DOHH2 (cell line): ENCODE measurements at regions not wholly inside any gene's neighbourhood (a gene's known extent, or its start where the extent isn't known, plus 50 kb on each side); places are given as distances from the start of the nearest gene placed in this dataset.
"Not testable (repeated sequence)": the region's sequence is repeated elsewhere in the genome, so short reads cannot be mapped to it uniquely, and the experiment has no call there.

Experiments used
- H3F3A ChIP-seq: fragments of 200-600 bp; sonication (generic), shearing (Covaris generic); 2 replicates; pipeline ENCODE4 v1.6.0; 2016; ENCODE audit warnings: antibody characterized with exemption, mild to moderate bottlenecking; ENCODE audit not compliant: control insufficient read depth, insufficient read depth
- H3K27ac ChIP-seq: fragments of 200-600 bp; sonication (generic); 2 replicates; pipeline ENCODE4 v1.5.1; 2014; ENCODE audit warnings: low read depth, mild to moderate bottlenecking, low read length, moderate library complexity
- H3K27me3 ChIP-seq: fragments of 200-600 bp; sonication (generic); 2 replicates; pipeline ENCODE4 v1.6.1; 2014; ENCODE audit warnings: mild to moderate bottlenecking, low read length, mixed read lengths; ENCODE audit not compliant: control insufficient read depth
- H3K36me3 ChIP-seq: fragments of 200-600 bp; sonication (generic); 2 replicates; pipeline ENCODE4 v1.6.1; 2014; ENCODE audit warnings: mild to moderate bottlenecking, low read length, moderate library complexity, mixed read lengths; ENCODE audit not compliant: control insufficient read depth
- H3K4me1 ChIP-seq: fragments of 200-600 bp; sonication (generic); 2 replicates; pipeline ENCODE4 v1.6.1; 2014; ENCODE audit warnings: mild to moderate bottlenecking, low read length, mixed read lengths; ENCODE audit not compliant: control insufficient read depth
- H3K4me2 ChIP-seq: fragments of 200-600 bp; sonication (generic); 2 replicates; pipeline ENCODE4 v1.6.0; 2014; ENCODE audit warnings: mild to moderate bottlenecking, low read length, moderate library complexity
- H3K4me3 ChIP-seq: fragments of 200-600 bp; sonication (generic); 2 replicates; pipeline ENCODE4 v1.5.1; 2014; ENCODE audit warnings: mild to moderate bottlenecking, low read length, mixed read lengths
- H3K79me2 ChIP-seq: fragments of 200-600 bp; sonication (generic); 2 replicates; pipeline ENCODE4 v1.6.1; 2014; ENCODE audit warnings: mild to moderate bottlenecking, low read length, mixed read lengths; ENCODE audit not compliant: control insufficient read depth
- H3K9me2 ChIP-seq: fragments of 200-600 bp; sonication (generic); replicated peaks from 2 replicates; pipeline ENCODE4 v1.6.1; 2014; ENCODE audit warnings: mild to moderate bottlenecking, low read length, mixed read lengths; ENCODE audit not compliant: control insufficient read depth
- H3K9me3 ChIP-seq: fragments of 200-600 bp; sonication (generic); 2 replicates; pipeline ENCODE4 v1.6.1; 2014; ENCODE audit warnings: antibody characterized with exemption, low read length, mixed read lengths; ENCODE audit not compliant: control insufficient read depth, insufficient read depth
- H4K20me1 ChIP-seq: fragments of 200-600 bp; sonication (generic); 2 replicates; pipeline ENCODE4 v1.6.0; 2014; ENCODE audit warnings: low read depth, mild to moderate bottlenecking, antibody characterized with exemption, low read length, moderate library complexity; ENCODE audit not compliant: control insufficient read depth, insufficient read depth
- EZH2phosphoT487 ChIP-seq: fragments of 200-600 bp; sonication (generic); IDR thresholded peaks from 2 replicates; pipeline ENCODE4 v1.6.1; 2017; ENCODE audit warnings: borderline replicate concordance, mild to moderate bottlenecking, antibody characterized with exemption, low read length, moderate library complexity, mixed read lengths
- TF ChIP-seq, protein P1 (sequence below): fragments of 200-600 bp; sonication (generic); IDR thresholded peaks from one replicate; pipeline ENCODE4 v1.5.1; 2014; ENCODE audit warnings: antibody characterized with exemption, mild to moderate bottlenecking, low read depth, low read length; ENCODE audit not compliant: poor library complexity, severe bottlenecking

- H3K4me1 ChIP-seq, result no peaks in the 10 kb centered on the region
- TF ChIP-seq EZH2phosphoT487, result no peak
- TF ChIP-seq, protein P1, sequence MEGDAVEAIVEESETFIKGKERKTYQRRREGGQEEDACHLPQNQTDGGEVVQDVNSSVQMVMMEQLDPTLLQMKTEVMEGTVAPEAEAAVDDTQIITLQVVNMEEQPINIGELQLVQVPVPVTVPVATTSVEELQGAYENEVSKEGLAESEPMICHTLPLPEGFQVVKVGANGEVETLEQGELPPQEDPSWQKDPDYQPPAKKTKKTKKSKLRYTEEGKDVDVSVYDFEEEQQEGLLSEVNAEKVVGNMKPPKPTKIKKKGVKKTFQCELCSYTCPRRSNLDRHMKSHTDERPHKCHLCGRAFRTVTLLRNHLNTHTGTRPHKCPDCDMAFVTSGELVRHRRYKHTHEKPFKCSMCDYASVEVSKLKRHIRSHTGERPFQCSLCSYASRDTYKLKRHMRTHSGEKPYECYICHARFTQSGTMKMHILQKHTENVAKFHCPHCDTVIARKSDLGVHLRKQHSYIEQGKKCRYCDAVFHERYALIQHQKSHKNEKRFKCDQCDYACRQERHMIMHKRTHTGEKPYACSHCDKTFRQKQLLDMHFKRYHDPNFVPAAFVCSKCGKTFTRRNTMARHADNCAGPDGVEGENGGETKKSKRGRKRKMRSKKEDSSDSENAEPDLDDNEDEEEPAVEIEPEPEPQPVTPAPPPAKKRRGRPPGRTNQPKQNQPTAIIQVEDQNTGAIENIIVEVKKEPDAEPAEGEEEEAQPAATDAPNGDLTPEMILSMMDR, result no peak
- no peak overlapping the region for H3K4me2 ChIP-seq
- H3K27ac ChIP-seq, result no peak overlapping the region
- no peaks in the 10 kb centered on the region for H3F3A ChIP-seq
- H3K9me3 ChIP-seq, result peaks cover 3% of the 10 kb centered on the region; the same call in 1 of the 2 replicates
- H4K20me1 ChIP-seq, result no peaks in the 10 kb centered on the region
- H3K9me2 ChIP-seq, result no peaks in the 10 kb centered on the region
- no peaks in the 10 kb centered on the region for H3K36me3 ChIP-seq
- H3K27me3 ChIP-seq, result no peaks in the 10 kb centered on the region
- no peaks in the 10 kb centered on the region for H3K79me2 ChIP-seq
- no peak overlapping the region for H3K4me3 ChIP-seq
Measured at GRCh38 chr16:51261919-51262318, 110.8 kb upstream of the SALL1 start.

DNA sequence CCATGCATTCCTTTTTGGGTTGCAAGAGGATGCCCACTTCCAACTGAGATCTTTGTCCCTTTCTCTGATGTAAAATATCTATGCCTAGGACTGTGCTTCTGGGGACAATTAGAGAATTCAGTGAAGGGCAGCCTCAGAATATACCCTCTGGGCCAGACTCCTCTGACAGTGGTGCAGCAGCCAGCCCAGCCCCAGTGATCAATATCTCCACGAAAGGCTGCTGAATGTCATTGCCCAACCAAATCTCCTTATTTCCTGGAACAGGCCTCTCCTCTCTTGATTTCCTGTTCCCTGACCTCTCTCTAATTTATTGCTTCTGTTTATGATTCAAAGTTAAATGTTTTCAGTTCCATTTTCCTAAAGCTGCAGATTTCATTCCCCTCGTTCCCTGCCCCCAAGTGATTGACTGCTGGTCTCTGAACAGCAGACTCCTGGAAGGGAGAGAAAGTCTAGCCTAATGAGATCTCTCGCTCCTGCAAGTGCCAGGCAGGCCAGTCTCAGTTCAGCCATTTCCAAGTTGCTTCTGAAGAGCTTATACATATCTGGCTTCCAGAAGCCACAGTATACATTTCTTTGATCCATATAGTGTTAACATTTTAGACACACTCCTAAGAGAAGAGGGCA, 104.4 kb upstream of the SALL1 start:
- Histone ChIP-seq H3K9me3 (peaks cover 4% of the 10 kb centered on the region; the same call in 1 of the 2 replicates), H3K4me3 (no peak overlapping the region), H3K36me3 (no peaks in the 10 kb centered on the region), H4K20me1 (no peaks in the 10 kb centered on the region), H3K27me3 (no peaks in the 10 kb centered on the region), H3K9me2 (no peaks in the 10 kb centered on the region), H3K4me1 (no peaks in the 10 kb centered on the region), H3F3A (no peaks in the 10 kb centered on the region), H3K4me2 (no peak overlapping the region), H3K27ac (no peak overlapping the region), H3K79me2 (no peaks in the 10 kb centered on the region)
- no peak for TF ChIP-seq EZH2phosphoT487
- TF ChIP-seq, protein P1, result no peak

DNA sequence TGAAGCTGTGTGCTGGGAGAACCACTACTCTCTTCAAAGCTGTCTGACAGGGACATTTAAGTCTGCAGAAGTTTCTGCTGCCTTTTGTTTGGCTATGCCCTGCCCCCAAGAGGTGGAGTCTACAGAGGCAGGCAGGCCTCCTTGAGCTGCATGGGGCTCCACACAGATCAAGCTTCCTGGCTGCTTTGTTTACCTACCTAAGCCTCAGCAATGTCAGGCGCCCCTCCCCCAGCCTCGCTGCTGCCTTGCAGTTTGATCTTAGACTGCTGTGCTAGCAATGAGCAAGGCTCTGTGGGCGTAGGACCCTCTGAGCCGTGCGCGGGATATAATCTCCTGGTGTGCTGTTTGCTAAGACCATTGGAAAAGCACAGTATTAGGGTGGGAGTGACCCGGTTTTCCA, 103.3 kb upstream of the SALL1 start:
- H3K27me3 ChIP-seq, H3F3A ChIP-seq, H3K9me3 ChIP-seq, H3K4me1 ChIP-seq, H3K79me2 ChIP-seq, H3K9me2 ChIP-seq, H3K27ac ChIP-seq, H3K4me3 ChIP-seq, H4K20me1 ChIP-seq, H3K36me3 ChIP-seq, H3K4me2 ChIP-seq: not testable (repeated sequence)

DNA sequence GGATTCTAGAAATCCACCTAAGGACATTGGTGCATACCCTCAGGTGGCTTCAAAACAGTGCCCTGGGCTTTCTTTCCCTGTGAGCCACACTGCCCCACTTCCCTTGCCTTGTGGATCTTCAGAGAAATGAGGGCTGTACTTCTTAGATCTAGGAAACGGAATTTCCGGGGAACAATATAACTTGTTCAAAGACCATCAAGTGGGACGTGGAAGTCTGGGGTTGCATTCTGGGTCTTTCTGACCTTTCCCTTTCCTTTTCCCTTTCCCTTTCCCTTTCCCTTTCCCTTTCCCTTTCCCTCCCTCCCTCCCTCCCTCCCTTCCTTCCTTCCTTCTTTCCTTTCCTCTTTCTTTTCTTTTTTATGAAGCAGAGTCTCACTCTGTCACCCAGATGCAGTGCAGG, 97.1 kb upstream of the SALL1 start:
- H3K4me3 ChIP-seq, result no peak overlapping the region
- H3K4me1 ChIP-seq, result no peaks in the 10 kb centered on the region
- no peaks in the 10 kb centered on the region for H3F3A ChIP-seq
- TF ChIP-seq, protein P1, result no peak
- TF ChIP-seq EZH2phosphoT487, result no peak
- no peaks in the 10 kb centered on the region for H3K9me2 ChIP-seq
- H4K20me1 ChIP-seq, result no peaks in the 10 kb centered on the region
- H3K79me2 ChIP-seq, result no peaks in the 10 kb centered on the region
- H3K9me3 ChIP-seq, result peaks cover 4% of the 10 kb centered on the region; the same call in 1 of the 2 replicates
- H3K27ac ChIP-seq, result no peak overlapping the region
- no peaks in the 10 kb centered on the region for H3K36me3 ChIP-seq
- H3K27me3 ChIP-seq, result no peaks in the 10 kb centered on the region
- no peak overlapping the region for H3K4me2 ChIP-seq
